ENCODE measurements at regions not wholly inside any gene's neighbourhood (a gene's known extent, or its start where the extent isn't known, plus 50 kb on each side); places are given as distances from the start of the nearest gene placed in this dataset.

- Histone ChIP-seq H3K36me3 (replicated peaks; ENCODE audit: control insufficient read depth, insufficient read depth, low read length) (no peaks in the 10 kb centered on the region), H3K27me3 (ENCODE audit: control insufficient read depth, insufficient read depth, low read length) (no peaks in the 10 kb centered on the region), H3K4me3 (ENCODE audit: insufficient read depth, low read depth, low read length) (no peak overlapping the region)
- DNase-seq = peak; percentile 30
Measured at GRCh38 chr10:81019029-81019890, 481.6 kb downstream of the SH2D4B start.

- no peak overlapping the region for H3K4me3 ChIP-seq (ENCODE audit: insufficient read depth, low read depth, low read length)
- no peaks in the 10 kb centered on the region for H3K36me3 ChIP-seq (replicated peaks; ENCODE audit: control insufficient read depth, insufficient read depth, low read length)
- no peaks in the 10 kb centered on the region for H3K27me3 ChIP-seq (ENCODE audit: control insufficient read depth, insufficient read depth, low read length)
- no peak for DNase-seq
Measured at GRCh38 chr10:81021428-81022129, 483.9 kb downstream of the SH2D4B start.

- Histone ChIP-seq H3K4me3 (ENCODE audit: insufficient read depth, low read depth, low read length) (no peak overlapping the region), H3K36me3 (replicated peaks; ENCODE audit: control insufficient read depth, insufficient read depth, low read length) (no peaks in the 10 kb centered on the region), H3K27me3 (ENCODE audit: control insufficient read depth, insufficient read depth, low read length) (no peaks in the 10 kb centered on the region)
- no peak for DNase-seq
Measured at GRCh38 chr10:81026591-81026990, 488.9 kb downstream of the SH2D4B start.

- Histone ChIP-seq H3K4me3 (ENCODE audit: insufficient read depth, low read depth, low read length) (no peak overlapping the region), H3K27me3 (ENCODE audit: control insufficient read depth, insufficient read depth, low read length) (no peaks in the 10 kb centered on the region), H3K36me3 (replicated peaks; ENCODE audit: control insufficient read depth, insufficient read depth, low read length) (no peaks in the 10 kb centered on the region)
- peak; percentile 4 for DNase-seq
Measured at GRCh38 chr10:81027223-81027622, 489.5 kb downstream of the SH2D4B start.

- no peak for DNase-seq
- Histone ChIP-seq H3K27me3 (ENCODE audit: control insufficient read depth, insufficient read depth, low read length) (no peaks in the 10 kb centered on the region), H3K36me3 (replicated peaks; ENCODE audit: control insufficient read depth, insufficient read depth, low read length) (no peaks in the 10 kb centered on the region), H3K4me3 (ENCODE audit: insufficient read depth, low read depth, low read length) (no peak overlapping the region)
Measured at GRCh38 chr10:81027706-81028105, 490.0 kb downstream of the SH2D4B start.

GRCh38 chr10:81031774-81032173 lies 494.1 kb downstream of the SH2D4B start:
- no peak overlapping the region for H3K4me3 ChIP-seq (ENCODE audit: insufficient read depth, low read depth, low read length)

GRCh38 chr10:81034383-81034782 lies 496.7 kb downstream of the SH2D4B start:
- no peak overlapping the region for H3K4me3 ChIP-seq (ENCODE audit: insufficient read depth, low read depth, low read length)
- H3K36me3 ChIP-seq (replicated peaks; ENCODE audit: control insufficient read depth, insufficient read depth, low read length) = no peaks in the 10 kb centered on the region
- no peak for DNase-seq
- no peaks in the 10 kb centered on the region for H3K27me3 ChIP-seq (ENCODE audit: control insufficient read depth, insufficient read depth, low read length)

More at GRCh38 chr10:81031774-81032173, 494.1 kb downstream of the SH2D4B start:
- DNase-seq = no peak
- Histone ChIP-seq H3K27me3 (ENCODE audit: control insufficient read depth, insufficient read depth, low read length) (no peaks in the 10 kb centered on the region), H3K36me3 (replicated peaks; ENCODE audit: control insufficient read depth, insufficient read depth, low read length) (no peaks in the 10 kb centered on the region)

GRCh38 chr10:81036257-81036656 lies 498.6 kb downstream of the SH2D4B start:
- no peaks in the 10 kb centered on the region for H3K36me3 ChIP-seq (replicated peaks; ENCODE audit: control insufficient read depth, insufficient read depth, low read length)
- H3K27me3 ChIP-seq (ENCODE audit: control insufficient read depth, insufficient read depth, low read length) = no peaks in the 10 kb centered on the region
- no peak for DNase-seq

GRCh38 chr10:81040031-81040430 lies 502.3 kb downstream of the SH2D4B start:
- Histone ChIP-seq H3K27me3 (ENCODE audit: control insufficient read depth, insufficient read depth, low read length) (no peaks in the 10 kb centered on the region), H3K36me3 (replicated peaks; ENCODE audit: control insufficient read depth, insufficient read depth, low read length) (no peaks in the 10 kb centered on the region), H3K4me3 (ENCODE audit: insufficient read depth, low read depth, low read length) (no peak overlapping the region)
- DNase-seq = no peak

More at GRCh38 chr10:81036257-81036656, 498.6 kb downstream of the SH2D4B start:
- no peak overlapping the region for H3K4me3 ChIP-seq (ENCODE audit: insufficient read depth, low read depth, low read length)

- no peaks in the 10 kb centered on the region for H3K27me3 ChIP-seq (ENCODE audit: control insufficient read depth, insufficient read depth, low read length)
- H3K4me3 ChIP-seq (ENCODE audit: insufficient read depth, low read depth, low read length) = no peak overlapping the region
- DNase-seq = no peak
- H3K36me3 ChIP-seq (replicated peaks; ENCODE audit: control insufficient read depth, insufficient read depth, low read length) = no peaks in the 10 kb centered on the region
Measured at GRCh38 chr10:81040940-81041339, 503.2 kb downstream of the SH2D4B start.

GRCh38 chr10:81042647-81043046 lies 504.9 kb downstream of the SH2D4B start:
- H3K36me3 ChIP-seq (replicated peaks; ENCODE audit: control insufficient read depth, insufficient read depth, low read length) = no peaks in the 10 kb centered on the region
- no peak overlapping the region for H3K4me3 ChIP-seq (ENCODE audit: insufficient read depth, low read depth, low read length)
- DNase-seq = no peak
- no peaks in the 10 kb centered on the region for H3K27me3 ChIP-seq (ENCODE audit: control insufficient read depth, insufficient read depth, low read length)

- Histone ChIP-seq H3K4me3 (ENCODE audit: insufficient read depth, low read depth, low read length) (no peak overlapping the region), H3K27me3 (ENCODE audit: control insufficient read depth, insufficient read depth, low read length) (no peaks in the 10 kb centered on the region), H3K36me3 (replicated peaks; ENCODE audit: control insufficient read depth, insufficient read depth, low read length) (no peaks in the 10 kb centered on the region)
- no peak for DNase-seq
Measured at GRCh38 chr10:81065474-81065873, 527.8 kb downstream of the SH2D4B start.

GRCh38 chr10:81068460-81068859 lies 530.8 kb downstream of the SH2D4B start:
- Histone ChIP-seq H3K4me3 (ENCODE audit: insufficient read depth, low read depth, low read length) (no peak overlapping the region), H3K27me3 (ENCODE audit: control insufficient read depth, insufficient read depth, low read length) (no peaks in the 10 kb centered on the region), H3K36me3 (replicated peaks; ENCODE audit: control insufficient read depth, insufficient read depth, low read length) (no peaks in the 10 kb centered on the region)
- no peak for DNase-seq

- DNase-seq = no peak
- no peaks in the 10 kb centered on the region for H3K36me3 ChIP-seq (replicated peaks; ENCODE audit: control insufficient read depth, insufficient read depth, low read length)
- no peaks in the 10 kb centered on the region for H3K27me3 ChIP-seq (ENCODE audit: control insufficient read depth, insufficient read depth, low read length)
- H3K4me3 ChIP-seq (ENCODE audit: insufficient read depth, low read depth, low read length) = no peak overlapping the region
Measured at GRCh38 chr10:81071087-81071796, 533.5 kb downstream of the SH2D4B start.

- Histone ChIP-seq H3K4me3 (ENCODE audit: insufficient read depth, low read depth, low read length) (no peak overlapping the region), H3K36me3 (replicated peaks; ENCODE audit: control insufficient read depth, insufficient read depth, low read length) (no peaks in the 10 kb centered on the region), H3K27me3 (ENCODE audit: control insufficient read depth, insufficient read depth, low read length) (no peaks in the 10 kb centered on the region)
- DNase-seq = no peak
Measured at GRCh38 chr10:81073155-81073554, 535.5 kb downstream of the SH2D4B start.
